ENCODE measurements at regions not wholly inside any gene's neighbourhood (a gene's known extent, or its start where the extent isn't known, plus 50 kb on each side); places are given as distances from the start of the nearest gene placed in this dataset.

DNA sequence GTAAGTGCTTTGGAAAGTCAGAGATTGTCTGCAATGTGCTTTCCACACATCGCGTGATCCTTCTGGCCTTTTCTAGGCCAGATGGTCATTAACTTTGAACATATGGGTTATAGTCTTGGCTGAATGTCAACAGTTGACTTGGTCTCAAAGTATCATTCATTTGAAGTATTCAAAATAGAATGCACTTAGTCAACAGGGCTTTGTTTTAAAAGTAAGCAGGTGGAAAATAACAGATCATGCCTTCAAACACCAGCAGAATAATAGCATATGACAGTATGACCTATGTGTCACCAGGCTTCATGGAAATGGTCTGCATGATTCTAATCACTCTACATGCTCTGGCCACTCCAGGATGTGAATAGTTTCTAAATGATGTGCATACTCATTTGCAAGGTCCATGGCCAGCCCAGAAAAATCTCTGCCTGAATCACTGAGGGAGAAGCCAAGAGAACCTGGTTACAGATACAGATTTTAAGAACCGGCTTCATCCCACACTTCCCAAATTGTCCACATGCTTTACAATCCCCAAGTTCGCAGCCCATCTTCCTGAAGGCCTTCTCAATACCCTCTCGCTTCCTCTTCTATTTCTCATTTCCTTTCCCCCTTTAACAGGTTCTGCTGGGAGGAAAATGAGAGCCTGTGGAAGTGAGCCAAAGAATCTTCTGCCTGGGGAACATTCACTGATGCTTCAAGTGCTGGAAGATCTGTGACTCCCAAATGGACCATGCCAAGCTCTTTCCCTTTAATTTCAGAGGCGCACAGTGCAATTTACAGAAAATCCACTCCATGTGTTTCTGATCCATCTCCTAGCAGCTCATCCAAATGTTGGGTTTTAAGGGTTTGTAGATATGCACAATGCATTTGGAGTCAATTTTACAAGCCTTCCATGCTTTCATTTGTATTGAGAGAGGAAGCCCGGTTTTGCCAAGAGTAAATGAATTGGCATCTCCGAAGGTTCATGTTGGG, 122.8 kb upstream of the GDF10 start:
- no peak for DNase-seq
- TF ChIP-seq, protein P1, sequence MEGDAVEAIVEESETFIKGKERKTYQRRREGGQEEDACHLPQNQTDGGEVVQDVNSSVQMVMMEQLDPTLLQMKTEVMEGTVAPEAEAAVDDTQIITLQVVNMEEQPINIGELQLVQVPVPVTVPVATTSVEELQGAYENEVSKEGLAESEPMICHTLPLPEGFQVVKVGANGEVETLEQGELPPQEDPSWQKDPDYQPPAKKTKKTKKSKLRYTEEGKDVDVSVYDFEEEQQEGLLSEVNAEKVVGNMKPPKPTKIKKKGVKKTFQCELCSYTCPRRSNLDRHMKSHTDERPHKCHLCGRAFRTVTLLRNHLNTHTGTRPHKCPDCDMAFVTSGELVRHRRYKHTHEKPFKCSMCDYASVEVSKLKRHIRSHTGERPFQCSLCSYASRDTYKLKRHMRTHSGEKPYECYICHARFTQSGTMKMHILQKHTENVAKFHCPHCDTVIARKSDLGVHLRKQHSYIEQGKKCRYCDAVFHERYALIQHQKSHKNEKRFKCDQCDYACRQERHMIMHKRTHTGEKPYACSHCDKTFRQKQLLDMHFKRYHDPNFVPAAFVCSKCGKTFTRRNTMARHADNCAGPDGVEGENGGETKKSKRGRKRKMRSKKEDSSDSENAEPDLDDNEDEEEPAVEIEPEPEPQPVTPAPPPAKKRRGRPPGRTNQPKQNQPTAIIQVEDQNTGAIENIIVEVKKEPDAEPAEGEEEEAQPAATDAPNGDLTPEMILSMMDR (IDR thresholded peaks at IDR 0.05): no peak
- Mint-ChIP-seq H3K4me3 (no peak overlapping the region), H3K27ac (no peak overlapping the region), H3K9me3 (no peaks in the 10 kb centered on the region), H3K27me3 (no peaks in the 10 kb centered on the region), H3K36me3 (ENCODE audit: low read depth) (no peaks in the 10 kb centered on the region), H3K4me1 (ENCODE audit: low read depth) (peaks cover 8% of the 10 kb centered on the region)
- CTCF ChIA-PET: interaction anchor here (0.5 to 3.5 kb wide), 4 partner anchors 15 to 805 kb away, joined by 3 to 14 read pairs (median 3); no protein-coding TSS in a partner anchor
- intact Hi-C loops (cut with micrococcal nuclease): no loop called here
- peak; percentile 68 for ATAC-seq
- POLR2A ChIA-PET: no interaction called here

DNA sequence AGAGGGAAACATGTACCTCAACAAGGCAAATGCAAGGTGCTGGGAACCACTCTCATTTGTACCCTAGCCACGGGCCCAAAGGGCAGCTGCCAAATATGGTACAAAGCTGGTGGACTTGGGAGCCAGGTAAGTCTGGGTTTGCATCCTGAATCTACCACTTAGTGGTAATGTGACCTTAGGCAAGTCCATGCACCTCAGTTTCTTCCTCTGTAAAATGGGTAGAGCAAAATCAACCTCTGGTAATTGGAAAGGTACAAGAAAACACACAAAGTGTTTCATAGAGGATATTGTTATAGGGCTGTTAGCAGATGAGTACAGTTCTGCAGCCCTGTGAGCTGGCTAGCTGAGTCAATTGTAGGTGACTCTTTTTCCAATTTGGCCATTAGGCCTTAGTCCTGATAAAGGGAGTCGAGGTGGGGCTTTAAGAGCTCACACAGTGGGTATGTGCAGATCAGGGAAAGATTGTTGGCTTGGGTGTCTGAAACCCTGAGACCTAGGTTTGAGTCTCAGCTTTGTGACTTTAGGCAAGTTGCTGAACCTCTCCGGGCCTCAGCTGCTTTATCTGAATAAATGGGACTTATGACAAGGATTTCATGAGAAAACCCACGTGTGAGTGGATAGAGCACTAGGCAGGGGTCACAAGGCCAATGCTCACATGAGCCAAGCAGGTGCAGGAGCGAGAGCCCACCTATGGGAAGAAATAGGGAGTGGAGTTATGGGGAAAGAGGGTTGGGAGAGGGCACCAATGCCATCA, 121.3 kb upstream of the GDF10 start:
- Mint-ChIP-seq H3K36me3 (ENCODE audit: low read depth) (no peaks in the 10 kb centered on the region), H3K4me3 (no peak overlapping the region), H3K27me3 (no peaks in the 10 kb centered on the region), H3K9me3 (no peaks in the 10 kb centered on the region), H3K4me1 (ENCODE audit: low read depth) (peaks cover 8% of the 10 kb centered on the region), H3K27ac (no peak overlapping the region)
- peak; percentile 6 for ATAC-seq
- CTCF ChIA-PET: interaction anchor here (1.4 to 3.5 kb wide), 2 partner anchors 131 to 134 kb away, joined by 10 to 14 read pairs; no protein-coding TSS in a partner anchor
- TF ChIP-seq, protein P1 (IDR thresholded peaks at IDR 0.05): no peak
- POLR2A ChIA-PET: interaction anchor here (1.3 kb wide), 1 partner anchor 9 kb away, joined by 6 read pairs; no protein-coding TSS in a partner anchor
- peak; percentile 16 for DNase-seq
- intact Hi-C loops (cut with micrococcal nuclease): no loop called here

DNA sequence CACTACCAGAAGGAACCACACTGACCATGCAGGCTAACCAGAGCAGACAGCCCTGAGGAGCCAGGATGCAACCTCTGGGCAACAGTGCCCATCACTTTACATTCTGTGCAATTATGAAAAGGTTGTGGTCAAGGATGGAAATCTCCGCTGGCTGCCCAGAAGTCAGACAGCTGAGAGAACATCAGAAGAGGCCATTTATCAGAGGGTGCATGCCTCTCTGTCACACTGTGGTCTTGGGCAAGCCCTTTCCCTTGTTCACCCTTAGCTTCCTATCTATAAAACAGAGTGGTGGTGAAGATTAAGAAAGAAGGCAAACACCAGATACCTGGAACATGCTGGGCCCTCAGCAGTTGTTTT, 120.7 kb upstream of the GDF10 start:
- no peak overlapping the region for H3K4me3 Mint-ChIP-seq
- DNase-seq (peak; percentile 20), ATAC-seq (peak; percentile 54)
- ChIA-PET POLR2A (interaction anchor here (1.3 kb wide), 1 partner anchor 9 kb away, joined by 6 read pairs; no protein-coding TSS in a partner anchor), CTCF (interaction anchor here (1.4 to 3.5 kb wide), 2 partner anchors 131 to 133 kb away, joined by 10 to 14 read pairs; no protein-coding TSS in a partner anchor)
- H3K27ac Mint-ChIP-seq: no peak overlapping the region
- H3K36me3 Mint-ChIP-seq (ENCODE audit: low read depth): no peaks in the 10 kb centered on the region
- no peaks in the 10 kb centered on the region for H3K9me3 Mint-ChIP-seq
- TF ChIP-seq, protein P1 (IDR thresholded peaks at IDR 0.05): no peak
- H3K27me3 Mint-ChIP-seq: no peaks in the 10 kb centered on the region
- H3K4me1 Mint-ChIP-seq (ENCODE audit: low read depth): peaks cover 8% of the 10 kb centered on the region
- intact Hi-C loops (cut with micrococcal nuclease): no loop called here

- peak; percentile 22 for ATAC-seq
- POLR2A ChIA-PET: no interaction called here
- CTCF ChIA-PET: interaction anchor here (1.7 kb wide), 1 partner anchor 9 kb away, joined by 3 read pairs; no protein-coding TSS in a partner anchor
- Mint-ChIP-seq H3K27me3 (no peaks in the 10 kb centered on the region), H3K4me3 (no peak overlapping the region), H3K27ac (no peak overlapping the region), H3K9me3 (no peaks in the 10 kb centered on the region), H3K36me3 (ENCODE audit: low read depth) (no peaks in the 10 kb centered on the region), H3K4me1 (ENCODE audit: low read depth) (peaks cover 8% of the 10 kb centered on the region)
- peak; percentile 16 for DNase-seq
- TF ChIP-seq, protein P1 (IDR thresholded peaks at IDR 0.05): no peak
- intact Hi-C loops (cut with micrococcal nuclease): loop anchor here (10.0 kb wide), 1 partner anchor 56 kb away; no protein-coding TSS in a partner anchor
Measured at GRCh38 chr10:47181052-47181849, 118.7 kb upstream of the GDF10 start.

All from activated CD8-positive, alpha-beta T cell treated with anti-CD3 and anti-CD28 coated beads for 36 hours (primary cell).